ENCODE measurements at regions not wholly inside any gene's neighbourhood (a gene's known extent, or its start where the extent isn't known, plus 50 kb on each side); places are given as distances from the start of the nearest gene placed in this dataset.

DNA sequence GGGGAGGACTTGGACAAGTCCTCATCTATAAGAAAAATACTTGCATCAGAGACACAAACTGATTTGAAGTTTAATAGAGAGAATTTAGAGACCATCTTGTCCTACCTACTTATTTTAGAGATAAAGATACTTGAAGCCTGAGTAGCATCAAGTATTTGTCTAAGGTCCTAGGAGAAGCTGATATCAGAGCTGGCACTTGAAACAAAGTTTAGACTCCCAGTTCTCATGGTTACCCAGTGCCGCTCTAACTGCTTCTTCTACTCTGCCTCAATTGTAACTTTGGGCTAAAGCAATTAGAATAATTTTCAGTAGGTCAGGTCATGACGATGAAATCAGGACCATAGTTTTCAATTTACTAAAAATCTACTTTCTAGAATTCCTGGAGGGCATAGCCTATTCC lies 123.9 kb upstream of the CADPS start:
- H3K27ac ChIP-seq (ENCODE audit: low read depth, low read length), result no peak overlapping the region
- H4K12ac ChIP-seq (ENCODE audit: low read depth, low read length), result no peak overlapping the region
- no peak overlapping the region for H3K9ac ChIP-seq (ENCODE audit: low read length)
- no peak overlapping the region for H2AFZ ChIP-seq (ENCODE audit: insufficient read depth, low read length, poor library complexity)
- no peak overlapping the region for H3K4me3 ChIP-seq (ENCODE audit: low read depth, low read length)
- no peak overlapping the region for H2AK5ac ChIP-seq (ENCODE audit: low read length)
- H3K4me2 ChIP-seq (ENCODE audit: low read length), result no peak overlapping the region
- no peak overlapping the region for H3K23ac ChIP-seq (ENCODE audit: low read length)
- H3K36me3 ChIP-seq (ENCODE audit: control insufficient read depth in 1 of 2, insufficient read depth in 2 of 2, low read length in 2 of 2), result no peaks in the 10 kb centered on the region
- H3K79me2 ChIP-seq (ENCODE audit: control insufficient read depth, insufficient read depth, low read length, poor library complexity), result no peaks in the 10 kb centered on the region
- H3K18ac ChIP-seq (ENCODE audit: low read length), result no peak overlapping the region
- H3K27me3 ChIP-seq (ENCODE audit: insufficient read depth, low read length), result no peaks in the 10 kb centered on the region
- no peak overlapping the region for H3K4ac ChIP-seq (ENCODE audit: low read depth, low read length)
- H3K14ac ChIP-seq (ENCODE audit: low read length), result no peak overlapping the region
- H2BK12ac ChIP-seq (ENCODE audit: low read length), result no peak overlapping the region
- H3K9me3 ChIP-seq (ENCODE audit: insufficient read depth, low read depth, low read length), result no peaks in the 10 kb centered on the region
- no peak overlapping the region for H4K91ac ChIP-seq (ENCODE audit: low read depth, low read length)
- no peaks in the 10 kb centered on the region for H3K4me1 ChIP-seq (ENCODE audit: control insufficient read depth in 1 of 2, insufficient read depth in 2 of 2, low read length in 2 of 2)
- H2BK120ac ChIP-seq (ENCODE audit: insufficient read depth, low read length, poor library complexity), result no peak overlapping the region
- H4K8ac ChIP-seq (ENCODE audit: low read depth, low read length), result no peak overlapping the region
- no peaks in the 10 kb centered on the region for H3K79me1 ChIP-seq (ENCODE audit: low read length)
- no CpG with 5 or more reads among the region's 2 CpGs for WGBS (ENCODE audit: extremely low coverage, insufficient coverage, insufficient read length)
- no peak overlapping the region for H2BK5ac ChIP-seq (ENCODE audit: low read depth, low read length, poor library complexity)
- DNase-seq, result no peak

DNA sequence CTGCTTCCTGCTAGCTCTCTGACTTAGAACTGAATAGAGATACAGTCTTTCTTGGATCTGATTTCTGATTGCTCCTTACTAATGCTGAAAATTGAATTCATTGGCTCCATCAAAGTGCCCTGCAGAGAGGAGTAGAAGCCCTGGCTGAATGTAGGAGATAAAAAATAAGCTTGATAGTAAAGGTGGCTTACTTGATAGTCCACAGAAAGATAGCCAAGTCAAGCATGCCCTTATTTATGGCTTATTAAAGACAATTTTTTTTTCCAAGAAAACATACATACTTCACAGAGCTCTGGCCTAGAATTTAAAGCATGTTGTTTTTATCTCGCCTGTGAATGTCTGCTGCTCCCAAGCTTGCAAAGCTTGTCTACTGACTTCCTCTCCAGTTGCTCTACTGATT lies 124.6 kb upstream of the CADPS start:
- H4K12ac ChIP-seq (ENCODE audit: low read depth, low read length), result no peak overlapping the region
- H3K79me2 ChIP-seq (ENCODE audit: control insufficient read depth, insufficient read depth, low read length, poor library complexity), result no peaks in the 10 kb centered on the region
- H3K23ac ChIP-seq (ENCODE audit: low read length), result no peak overlapping the region
- no peaks in the 10 kb centered on the region for H3K27me3 ChIP-seq (ENCODE audit: insufficient read depth, low read length)
- no peaks in the 10 kb centered on the region for H3K36me3 ChIP-seq (ENCODE audit: control insufficient read depth in 1 of 2, insufficient read depth in 2 of 2, low read length in 2 of 2)
- no peak overlapping the region for H3K27ac ChIP-seq (ENCODE audit: low read depth, low read length)
- H3K4me2 ChIP-seq (ENCODE audit: low read length), result no peak overlapping the region
- H3K79me1 ChIP-seq (ENCODE audit: low read length), result no peaks in the 10 kb centered on the region
- H2BK5ac ChIP-seq (ENCODE audit: low read depth, low read length, poor library complexity), result no peak overlapping the region
- no peaks in the 10 kb centered on the region for H3K4me1 ChIP-seq (ENCODE audit: control insufficient read depth in 1 of 2, insufficient read depth in 2 of 2, low read length in 2 of 2)
- no peak overlapping the region for H2BK12ac ChIP-seq (ENCODE audit: low read length)
- H3K14ac ChIP-seq (ENCODE audit: low read length), result no peak overlapping the region
- no peaks in the 10 kb centered on the region for H3K9me3 ChIP-seq (ENCODE audit: insufficient read depth, low read depth, low read length)
- H2AK5ac ChIP-seq (ENCODE audit: low read length), result no peak overlapping the region
- DNase-seq, result no peak
- H3K18ac ChIP-seq (ENCODE audit: low read length), result no peak overlapping the region
- H2AFZ ChIP-seq (ENCODE audit: insufficient read depth, low read length, poor library complexity), result no peak overlapping the region
- WGBS (ENCODE audit: extremely low coverage, insufficient coverage, insufficient read length), result no CpG with 5 or more reads among the region's 1 CpG
- no peak overlapping the region for H2BK120ac ChIP-seq (ENCODE audit: insufficient read depth, low read length, poor library complexity)
- no peak overlapping the region for H4K8ac ChIP-seq (ENCODE audit: low read depth, low read length)
- no peak overlapping the region for H3K9ac ChIP-seq (ENCODE audit: low read length)
- H3K4ac ChIP-seq (ENCODE audit: low read depth, low read length), result no peak overlapping the region
- H4K91ac ChIP-seq (ENCODE audit: low read depth, low read length), result no peak overlapping the region
- H3K4me3 ChIP-seq (ENCODE audit: low read depth, low read length), result no peak overlapping the region

DNA sequence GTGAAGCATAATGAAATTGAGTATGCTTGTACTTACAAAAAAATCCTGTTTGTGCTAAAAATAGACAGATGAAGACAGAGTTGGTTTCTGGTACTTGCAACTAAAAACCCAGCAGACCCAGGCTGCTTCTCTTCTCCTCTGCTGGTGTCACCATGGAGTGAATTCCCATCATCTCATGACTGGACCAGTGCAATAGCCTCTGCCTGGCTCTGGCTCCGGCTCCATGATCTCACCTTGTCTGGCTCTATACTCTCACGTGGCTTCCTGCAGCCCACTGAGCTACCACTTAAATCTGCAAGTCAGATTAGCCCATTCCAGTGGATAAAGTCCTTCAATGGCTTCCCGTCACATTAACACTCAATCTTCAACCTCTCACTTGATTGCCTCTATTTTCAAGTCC lies 129.2 kb upstream of the CADPS start:
- WGBS (ENCODE audit: extremely low coverage, insufficient coverage, insufficient read length), result no CpG with 5 or more reads among the region's 3 CpGs
- no peak overlapping the region for H2BK12ac ChIP-seq (ENCODE audit: low read length)
- H4K8ac ChIP-seq (ENCODE audit: low read depth, low read length), result no peak overlapping the region
- H3K4me3 ChIP-seq (ENCODE audit: low read depth, low read length), result no peak overlapping the region
- H3K9ac ChIP-seq (ENCODE audit: low read length), result no peak overlapping the region
- H3K23ac ChIP-seq (ENCODE audit: low read length), result no peak overlapping the region
- no peak overlapping the region for H3K18ac ChIP-seq (ENCODE audit: low read length)
- no peak overlapping the region for H2BK5ac ChIP-seq (ENCODE audit: low read depth, low read length, poor library complexity)
- DNase-seq, result no peak
- no peak overlapping the region for H4K91ac ChIP-seq (ENCODE audit: low read depth, low read length)
- H2BK120ac ChIP-seq (ENCODE audit: insufficient read depth, low read length, poor library complexity), result no peak overlapping the region
- H2AK5ac ChIP-seq (ENCODE audit: low read length), result no peak overlapping the region
- no peaks in the 10 kb centered on the region for H3K9me3 ChIP-seq (ENCODE audit: insufficient read depth, low read depth, low read length)
- no peak overlapping the region for H3K4ac ChIP-seq (ENCODE audit: low read depth, low read length)
- H3K27me3 ChIP-seq (ENCODE audit: insufficient read depth, low read length), result no peaks in the 10 kb centered on the region
- no peak overlapping the region for H4K12ac ChIP-seq (ENCODE audit: low read depth, low read length)
- no peaks in the 10 kb centered on the region for H3K79me1 ChIP-seq (ENCODE audit: low read length)
- no peak overlapping the region for H3K4me2 ChIP-seq (ENCODE audit: low read length)
- H3K79me2 ChIP-seq (ENCODE audit: control insufficient read depth, insufficient read depth, low read length, poor library complexity), result no peaks in the 10 kb centered on the region
- no peak overlapping the region for H2AFZ ChIP-seq (ENCODE audit: insufficient read depth, low read length, poor library complexity)
- no peaks in the 10 kb centered on the region for H3K4me1 ChIP-seq (ENCODE audit: control insufficient read depth in 1 of 2, insufficient read depth in 2 of 2, low read length in 2 of 2)
- H3K14ac ChIP-seq (ENCODE audit: low read length), result no peak overlapping the region
- no peak overlapping the region for H3K27ac ChIP-seq (ENCODE audit: low read depth, low read length)
- no peaks in the 10 kb centered on the region for H3K36me3 ChIP-seq (ENCODE audit: control insufficient read depth in 1 of 2, insufficient read depth in 2 of 2, low read length in 2 of 2)

DNA sequence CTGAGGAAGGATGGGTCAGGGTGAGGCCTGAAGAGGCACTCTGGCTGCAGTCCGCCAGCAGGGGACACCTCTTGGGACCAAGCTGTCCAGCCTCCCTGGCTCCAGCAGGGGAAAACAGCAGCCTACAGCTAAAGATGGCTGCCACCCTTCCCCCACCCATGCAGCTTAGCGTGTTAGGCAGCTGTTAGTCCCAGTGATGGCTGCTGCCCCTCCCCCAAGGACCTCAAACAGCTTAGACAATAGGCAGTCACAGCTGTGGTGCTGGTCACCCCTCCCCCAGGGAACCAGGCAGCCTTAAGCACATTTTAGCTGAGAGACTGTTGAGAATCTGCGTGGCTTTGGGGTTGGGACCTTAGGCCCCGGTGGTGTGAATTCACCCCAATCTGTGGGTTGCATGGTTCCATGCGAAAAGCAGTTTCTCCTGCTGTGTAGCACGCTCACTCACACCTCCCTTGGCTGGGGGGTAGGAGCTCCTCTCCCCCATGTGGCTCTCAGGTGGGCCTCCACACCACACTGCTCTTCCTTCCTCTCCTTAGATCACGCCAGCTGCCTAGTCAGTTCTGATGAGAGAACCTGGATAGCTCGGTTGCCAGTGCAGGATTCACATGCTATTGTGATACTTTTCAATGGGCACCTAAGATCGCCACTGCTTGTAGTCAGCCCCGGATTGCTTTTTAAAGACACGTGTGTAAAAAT lies 140.5 kb upstream of the CADPS start:
- H3K36me3 ChIP-seq (ENCODE audit: control insufficient read depth in 1 of 2, insufficient read depth in 2 of 2, low read length in 2 of 2), result no peaks in the 10 kb centered on the region
- H3K27ac ChIP-seq (ENCODE audit: low read depth, low read length), result no peak overlapping the region
- no peak for DNase-seq
- no peaks in the 10 kb centered on the region for H3K9me3 ChIP-seq (ENCODE audit: insufficient read depth, low read depth, low read length)
- no peak overlapping the region for H3K23ac ChIP-seq (ENCODE audit: low read length)
- no peak overlapping the region for H4K8ac ChIP-seq (ENCODE audit: low read depth, low read length)
- no peak overlapping the region for H3K4ac ChIP-seq (ENCODE audit: low read depth, low read length)
- no CpG with 5 or more reads among the region's 11 CpGs for WGBS (ENCODE audit: extremely low coverage, insufficient coverage, insufficient read length)
- H4K91ac ChIP-seq (ENCODE audit: low read depth, low read length), result no peak overlapping the region
- H2AK5ac ChIP-seq (ENCODE audit: low read length), result no peak overlapping the region
- H2BK120ac ChIP-seq (ENCODE audit: insufficient read depth, low read length, poor library complexity), result no peak overlapping the region
- H3K27me3 ChIP-seq (ENCODE audit: insufficient read depth, low read length), result no peaks in the 10 kb centered on the region
- H3K14ac ChIP-seq (ENCODE audit: low read length), result peak overlapping the region; percentile 13
- no peak overlapping the region for H3K9ac ChIP-seq (ENCODE audit: low read length)
- H2BK12ac ChIP-seq (ENCODE audit: low read length), result no peak overlapping the region
- H4K12ac ChIP-seq (ENCODE audit: low read depth, low read length), result no peak overlapping the region
- H3K18ac ChIP-seq (ENCODE audit: low read length), result no peak overlapping the region
- H3K4me1 ChIP-seq (ENCODE audit: control insufficient read depth in 1 of 2, insufficient read depth in 2 of 2, low read length in 2 of 2), result peaks cover 6 to 9% of the 10 kb centered on the region in 2 experiments
- no peak overlapping the region for H3K4me2 ChIP-seq (ENCODE audit: low read length)
- no peak overlapping the region for H2AFZ ChIP-seq (ENCODE audit: insufficient read depth, low read length, poor library complexity)
- H3K79me2 ChIP-seq (ENCODE audit: control insufficient read depth, insufficient read depth, low read length, poor library complexity), result no peaks in the 10 kb centered on the region
- no peak overlapping the region for H2BK5ac ChIP-seq (ENCODE audit: low read depth, low read length, poor library complexity)
- H3K4me3 ChIP-seq (ENCODE audit: low read depth, low read length), result no peak overlapping the region
- no peaks in the 10 kb centered on the region for H3K79me1 ChIP-seq (ENCODE audit: low read length)

All from trophoblast cell (in vitro differentiated cells and primary cell).